ENCODE measurements at regions not wholly inside any gene's neighbourhood (a gene's known extent, or its start where the extent isn't known, plus 50 kb on each side); places are given as distances from the start of the nearest gene placed in this dataset.

- Histone ChIP-seq H2AFZ (ENCODE audit: insufficient read depth, low read depth, low read length, poor library complexity, severe bottlenecking) (no peak overlapping the region), H3K36me3 (replicated peaks in 1 of 2; ENCODE audit: control extremely low read depth in 1 of 2, control insufficient read depth in 1 of 2, extremely low read depth in 1 of 2, insufficient read depth in 2 of 2, low read length in 1 of 2) (no peaks in the 10 kb centered on the region), H3K9me3 (ENCODE audit: control extremely low read depth in 1 of 3, control insufficient read depth in 2 of 3, insufficient read depth in 1 of 3, low read length in 2 of 3) (no peaks in the 10 kb centered on the region), H3K4me1 (ENCODE audit: control insufficient read depth in 2 of 2, insufficient read depth in 2 of 2, low read length in 2 of 2) (no peaks in the 10 kb centered on the region), H3K4me2 (replicated peaks; ENCODE audit: low read depth, low read length, poor library complexity, severe bottlenecking) (no peak overlapping the region), H3K79me2 (ENCODE audit: control insufficient read depth, insufficient read depth, low read length) (no peaks in the 10 kb centered on the region), H3K9ac (ENCODE audit: low read length) (no peak overlapping the region), H3K27ac (ENCODE audit: low read length in 2 of 2) (no peak overlapping the region), H4K20me1 (ENCODE audit: control insufficient read depth, insufficient read depth, low read length, poor library complexity, severe bottlenecking) (no peaks in the 10 kb centered on the region), H3K4me3 (ENCODE audit: control extremely low read depth in 1 of 5, extremely low read depth in 1 of 5, insufficient read depth in 1 of 5, low read depth in 2 of 5, low read length in 4 of 5) (no peak overlapping the region), H3K27me3 (replicated peaks in 1 of 4; ENCODE audit: control extremely low read depth in 1 of 4, control insufficient read depth in 3 of 4, insufficient read depth in 4 of 4, low read length in 3 of 4) (no peaks in the 10 kb centered on the region)
- Mint-ChIP-seq H3K9me3 (ENCODE audit: insufficient read depth) (no peaks in the 10 kb centered on the region), H3K27me3 (no peaks in the 10 kb centered on the region), H3K4me1 (no peaks in the 10 kb centered on the region), H3K4me3 (no peak overlapping the region), H3K27ac (no peak overlapping the region)
- no CpG with 5 or more reads among the region's 4 CpGs for WGBS (ENCODE audit: insufficient coverage)
- intact Hi-C loops (cut with micrococcal nuclease): no loop called here
- CTCF ChIA-PET: no interaction called here
- ATAC-seq (ENCODE audit: low read depth) (no peak), DNase-seq (no peak)
- no peak for TF ChIP-seq CTCF (IDR thresholded peaks at IDR 0.05)
- TF ChIP-seq EZH2 (IDR thresholded peaks at IDR 0.05; ENCODE audit: borderline replicate concordance, insufficient read depth, low read depth, low read length, poor library complexity, severe bottlenecking): no peak
- POLR2A ChIA-PET: no interaction called here
Measured at GRCh38 chr14:27371209-27371608, 773.4 kb upstream of the NOVA1 start.

- no peaks in the 10 kb centered on the region for H3K27me3 Mint-ChIP-seq
- Histone ChIP-seq H3K27me3 (replicated peaks in 1 of 4; ENCODE audit: control extremely low read depth in 1 of 4, control insufficient read depth in 3 of 4, insufficient read depth in 4 of 4, low read length in 3 of 4) (no peaks in the 10 kb centered on the region), H3K79me2 (ENCODE audit: control insufficient read depth, insufficient read depth, low read length) (no peaks in the 10 kb centered on the region), H3K4me1 (ENCODE audit: control insufficient read depth in 2 of 2, insufficient read depth in 2 of 2, low read length in 2 of 2) (no peaks in the 10 kb centered on the region), H3K9ac (ENCODE audit: low read length) (no peak overlapping the region), H3K4me2 (replicated peaks; ENCODE audit: low read depth, low read length, poor library complexity, severe bottlenecking) (no peak overlapping the region), H4K20me1 (ENCODE audit: control insufficient read depth, insufficient read depth, low read length, poor library complexity, severe bottlenecking) (no peaks in the 10 kb centered on the region), H3K27ac (ENCODE audit: low read length in 2 of 2) (no peak overlapping the region), H3K9me3 (ENCODE audit: control extremely low read depth in 1 of 3, control insufficient read depth in 2 of 3, insufficient read depth in 1 of 3, low read length in 2 of 3) (no peaks in the 10 kb centered on the region), H3K36me3 (replicated peaks in 1 of 2; ENCODE audit: control extremely low read depth in 1 of 2, control insufficient read depth in 1 of 2, extremely low read depth in 1 of 2, insufficient read depth in 2 of 2, low read length in 1 of 2) (no peaks in the 10 kb centered on the region), H2AFZ (ENCODE audit: insufficient read depth, low read depth, low read length, poor library complexity, severe bottlenecking) (no peak overlapping the region), H3K4me3 (ENCODE audit: control extremely low read depth in 1 of 5, extremely low read depth in 1 of 5, insufficient read depth in 1 of 5, low read depth in 2 of 5, low read length in 4 of 5) (no peak overlapping the region)
- no peaks in the 10 kb centered on the region for H3K4me1 Mint-ChIP-seq
- TF ChIP-seq CTCF (IDR thresholded peaks at IDR 0.05) (no peak), EZH2 (IDR thresholded peaks at IDR 0.05; ENCODE audit: borderline replicate concordance, insufficient read depth, low read depth, low read length, poor library complexity, severe bottlenecking) (no peak)
- peaks cover under 1% of the 10 kb centered on the region for H3K9me3 Mint-ChIP-seq (ENCODE audit: insufficient read depth)
- POLR2A ChIA-PET: no interaction called here
- intact Hi-C loops (cut with micrococcal nuclease): no loop called here
- DNase-seq (no peak), ATAC-seq (ENCODE audit: low read depth) (no peak)
- no peak overlapping the region for H3K27ac Mint-ChIP-seq
- CTCF ChIA-PET: no interaction called here
- no peak overlapping the region for H3K4me3 Mint-ChIP-seq
- no CpG with 5 or more reads among the region's 4 CpGs for WGBS (ENCODE audit: insufficient coverage)
Measured at GRCh38 chr14:27371868-27372267, 774.0 kb upstream of the NOVA1 start.
